Endothelial cell (in vitro differentiated cells): ENCODE measurements at regions not wholly inside any gene's neighbourhood (a gene's known extent, or its start where the extent isn't known, plus 50 kb on each side); places are given as distances from the start of the nearest gene placed in this dataset.

Experiments
- DNase-seq: peaks from one replicate; pipeline ENCODE4 v3.0.0; 2021; ENCODE audit warnings: low spot score
- H3K27ac Mint-ChIP-seq: one replicate; pipeline ENCODE4 v1.8.0; 2021; ENCODE audit warnings: mixed read lengths, inconsistent platforms; ENCODE audit not compliant: unreplicated experiment
- H3K27me3 Mint-ChIP-seq: one replicate; pipeline ENCODE4 v1.8.0; 2021; ENCODE audit warnings: mild to moderate bottlenecking, moderate library complexity, mixed read lengths, inconsistent platforms; ENCODE audit not compliant: unreplicated experiment
- H3K36me3 Mint-ChIP-seq: one replicate; pipeline ENCODE4 v1.8.0; 2021; ENCODE audit warnings: mild to moderate bottlenecking, low read depth, mixed read lengths, inconsistent platforms; ENCODE audit not compliant: unreplicated experiment
- H3K4me1 Mint-ChIP-seq: one replicate; pipeline ENCODE4 v1.8.0; 2021; ENCODE audit warnings: mild to moderate bottlenecking, mixed read lengths, inconsistent platforms; ENCODE audit not compliant: unreplicated experiment
- H3K4me3 Mint-ChIP-seq: one replicate; pipeline ENCODE4 v1.8.0; 2021; ENCODE audit warnings: mild to moderate bottlenecking, mixed read lengths, inconsistent platforms; ENCODE audit not compliant: unreplicated experiment
- H3K9me3 Mint-ChIP-seq: one replicate; pipeline ENCODE4 v1.8.0; 2021; ENCODE audit warnings: mixed read lengths, inconsistent platforms; ENCODE audit not compliant: unreplicated experiment
- TF ChIP-seq, protein P1 (sequence below): fragments of 200-600 bp; sonication (generic); IDR thresholded peaks from one replicate; pipeline ENCODE4 v1.5.0; 2021; ENCODE audit warnings: antibody characterized with exemption; ENCODE audit not compliant: unreplicated experiment

DNA sequence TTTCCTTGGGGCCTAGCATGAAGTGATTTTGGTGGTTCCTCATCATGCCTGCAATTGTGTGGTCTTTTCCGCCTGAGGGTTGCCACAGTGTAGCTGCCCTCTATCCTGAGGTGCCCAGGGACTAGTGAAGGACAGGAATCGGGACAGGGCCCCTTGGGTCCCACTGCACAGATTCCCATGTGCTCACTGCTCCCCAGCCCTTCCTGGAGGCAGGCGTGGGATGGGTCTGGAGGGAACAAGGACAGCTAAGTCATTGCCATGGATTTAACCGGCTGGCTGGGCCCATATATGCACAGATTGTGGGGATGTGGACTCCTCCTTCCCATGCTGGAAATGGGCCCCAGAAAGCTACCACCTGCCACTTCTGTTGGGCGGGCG, 122.3 kb upstream of the PITX1 start:
- TF ChIP-seq, protein P1, sequence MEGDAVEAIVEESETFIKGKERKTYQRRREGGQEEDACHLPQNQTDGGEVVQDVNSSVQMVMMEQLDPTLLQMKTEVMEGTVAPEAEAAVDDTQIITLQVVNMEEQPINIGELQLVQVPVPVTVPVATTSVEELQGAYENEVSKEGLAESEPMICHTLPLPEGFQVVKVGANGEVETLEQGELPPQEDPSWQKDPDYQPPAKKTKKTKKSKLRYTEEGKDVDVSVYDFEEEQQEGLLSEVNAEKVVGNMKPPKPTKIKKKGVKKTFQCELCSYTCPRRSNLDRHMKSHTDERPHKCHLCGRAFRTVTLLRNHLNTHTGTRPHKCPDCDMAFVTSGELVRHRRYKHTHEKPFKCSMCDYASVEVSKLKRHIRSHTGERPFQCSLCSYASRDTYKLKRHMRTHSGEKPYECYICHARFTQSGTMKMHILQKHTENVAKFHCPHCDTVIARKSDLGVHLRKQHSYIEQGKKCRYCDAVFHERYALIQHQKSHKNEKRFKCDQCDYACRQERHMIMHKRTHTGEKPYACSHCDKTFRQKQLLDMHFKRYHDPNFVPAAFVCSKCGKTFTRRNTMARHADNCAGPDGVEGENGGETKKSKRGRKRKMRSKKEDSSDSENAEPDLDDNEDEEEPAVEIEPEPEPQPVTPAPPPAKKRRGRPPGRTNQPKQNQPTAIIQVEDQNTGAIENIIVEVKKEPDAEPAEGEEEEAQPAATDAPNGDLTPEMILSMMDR, result no peak
- no peak overlapping the region for H3K27ac Mint-ChIP-seq
- DNase-seq, result no peak
- H3K9me3 Mint-ChIP-seq, result peaks cover 6% of the 10 kb centered on the region
- no peaks in the 10 kb centered on the region for H3K36me3 Mint-ChIP-seq
- H3K27me3 Mint-ChIP-seq, result peaks cover 3% of the 10 kb centered on the region
- no peak overlapping the region for H3K4me3 Mint-ChIP-seq
- H3K4me1 Mint-ChIP-seq, result no peaks in the 10 kb centered on the region

DNA sequence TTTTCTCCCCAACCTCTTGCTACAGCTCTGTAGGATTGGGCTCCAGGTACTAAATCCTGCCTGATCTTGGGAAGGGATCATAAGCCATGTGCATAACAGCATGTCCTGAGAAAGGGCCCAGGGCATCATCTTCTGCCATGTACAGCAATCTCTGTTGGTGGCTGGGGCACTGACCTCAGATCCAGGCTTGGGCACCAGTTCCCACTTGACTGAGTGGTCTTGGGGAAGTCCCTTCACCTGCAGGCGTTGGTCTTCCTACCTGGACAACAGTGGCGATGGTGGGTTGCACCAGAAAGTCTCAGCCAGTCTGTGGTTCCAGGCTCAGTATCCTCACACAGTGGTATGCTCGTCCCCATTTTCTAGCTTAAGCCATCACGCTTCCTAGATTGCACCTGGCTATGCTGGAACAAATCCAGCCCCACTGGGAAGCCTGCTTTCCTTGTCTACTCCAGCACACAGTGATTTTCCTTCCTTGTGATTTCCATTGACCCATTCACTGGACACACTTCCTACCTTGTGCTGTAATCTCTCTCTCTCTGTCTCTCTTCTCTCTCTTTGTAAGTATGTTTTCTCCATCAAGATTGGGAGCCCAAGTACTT, 121.7 kb upstream of the PITX1 start:
- Mint-ChIP-seq H3K4me3 (no peak overlapping the region), H3K27ac (no peak overlapping the region), H3K9me3 (peaks cover 6% of the 10 kb centered on the region), H3K36me3 (no peaks in the 10 kb centered on the region), H3K4me1 (no peaks in the 10 kb centered on the region), H3K27me3 (peaks cover 3% of the 10 kb centered on the region)
- no peak for DNase-seq
- TF ChIP-seq, protein P1, result no peak

DNA sequence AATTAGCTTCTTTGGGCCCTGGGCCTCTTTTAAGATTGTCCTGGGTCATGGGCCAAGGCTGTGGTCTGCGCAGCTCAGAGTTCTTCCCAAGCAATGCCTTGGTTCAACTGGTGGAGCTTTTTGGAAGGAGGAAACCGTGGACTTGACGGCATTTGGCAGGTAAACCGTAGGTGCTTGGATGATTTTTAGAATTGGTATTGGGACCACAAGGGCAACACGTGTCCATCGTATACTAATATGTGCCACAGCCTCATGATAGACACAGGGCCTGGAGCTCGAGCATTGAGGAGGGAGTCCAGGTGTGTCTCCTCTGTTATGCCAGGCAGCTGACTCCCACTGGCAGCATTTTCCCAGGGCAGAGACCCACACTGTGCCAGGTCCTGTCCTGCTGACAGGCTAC, 120.9 kb upstream of the PITX1 start:
- no peak for DNase-seq
- H3K27me3 Mint-ChIP-seq, result peaks cover 3% of the 10 kb centered on the region
- no peak overlapping the region for H3K4me3 Mint-ChIP-seq
- H3K36me3 Mint-ChIP-seq, result no peaks in the 10 kb centered on the region
- TF ChIP-seq, protein P1, result no peak
- no peak overlapping the region for H3K27ac Mint-ChIP-seq
- H3K4me1 Mint-ChIP-seq, result no peaks in the 10 kb centered on the region
- peaks cover 6% of the 10 kb centered on the region for H3K9me3 Mint-ChIP-seq

DNA sequence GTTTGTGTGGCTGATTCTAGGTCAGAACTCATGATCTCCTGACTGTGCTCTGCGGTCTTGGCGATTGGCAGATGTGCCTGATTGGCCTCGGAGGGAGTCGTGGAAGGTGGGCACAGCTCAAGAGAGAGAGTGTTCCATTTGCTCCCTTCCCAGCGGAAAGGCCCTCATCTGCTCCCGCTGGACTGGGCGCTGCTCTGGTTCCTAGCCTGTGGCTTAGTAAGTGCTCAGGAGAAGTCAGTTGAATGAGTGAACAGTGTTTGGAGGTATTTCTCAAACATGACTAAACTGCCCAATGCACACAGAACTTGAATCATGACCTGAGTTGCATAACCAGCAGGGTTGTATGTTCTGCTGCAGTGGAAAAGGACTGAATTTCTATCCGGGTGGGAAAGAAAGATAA, 120.2 kb upstream of the PITX1 start:
- Mint-ChIP-seq H3K27me3 (peaks cover 3% of the 10 kb centered on the region), H3K9me3 (peaks cover 6% of the 10 kb centered on the region), H3K4me1 (no peaks in the 10 kb centered on the region), H3K4me3 (no peak overlapping the region), H3K27ac (no peak overlapping the region), H3K36me3 (no peaks in the 10 kb centered on the region)
- TF ChIP-seq, protein P1, result no peak
- DNase-seq, result no peak

DNA sequence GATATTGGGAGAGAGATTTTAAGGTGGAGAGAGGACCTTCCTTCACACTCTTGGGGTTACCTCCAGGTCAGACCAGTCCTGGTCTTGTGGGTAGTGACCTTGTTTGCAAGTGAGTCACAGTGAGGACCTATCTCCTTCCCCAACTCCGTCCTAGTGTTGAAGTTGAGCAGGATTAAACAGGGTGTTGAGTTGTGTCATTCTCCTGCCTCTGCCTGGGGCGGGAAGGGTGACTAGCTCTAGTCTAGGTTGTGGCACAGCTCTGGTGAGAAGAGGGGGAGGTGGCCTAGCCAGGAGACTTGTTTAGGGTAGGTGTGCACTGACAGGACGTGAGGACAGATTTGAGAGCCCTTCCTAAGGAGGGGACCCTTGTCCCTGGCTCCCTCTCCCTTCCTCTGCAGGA, 119.6 kb upstream of the PITX1 start:
- Mint-ChIP-seq H3K36me3 (no peaks in the 10 kb centered on the region), H3K4me3 (no peak overlapping the region), H3K27me3 (peaks cover 5% of the 10 kb centered on the region), H3K27ac (no peak overlapping the region), H3K9me3 (peaks cover 6% of the 10 kb centered on the region), H3K4me1 (no peaks in the 10 kb centered on the region)
- no peak for DNase-seq
- TF ChIP-seq, protein P1, result no peak
